Lower leg skin (tissue), 3 donors: ENCODE measurements at regions not wholly inside any gene's neighbourhood (a gene's known extent, or its start where the extent isn't known, plus 50 kb on each side); places are given as distances from the start of the nearest gene placed in this dataset.

Source experiments
- POLR2A ChIP-seq, 2 donors: fragments of 450-650 bp; IDR thresholded peaks; one replicate each; pipeline ENCODE4 v1.6.1; 2016 to 2017; ENCODE audit warnings: antibody characterized with exemption in 2 of 2, mild to moderate bottlenecking in 1 of 2, moderate library complexity in 1 of 2
- TF ChIP-seq, protein P1 (sequence below), 3 donors: fragments of 450-650 bp; IDR thresholded peaks; one replicate each; pipeline ENCODE4 v1.5.1; 2016; ENCODE audit warnings: antibody characterized with exemption in 3 of 3, mild to moderate bottlenecking in 3 of 3, moderate library complexity in 2 of 3

DNA sequence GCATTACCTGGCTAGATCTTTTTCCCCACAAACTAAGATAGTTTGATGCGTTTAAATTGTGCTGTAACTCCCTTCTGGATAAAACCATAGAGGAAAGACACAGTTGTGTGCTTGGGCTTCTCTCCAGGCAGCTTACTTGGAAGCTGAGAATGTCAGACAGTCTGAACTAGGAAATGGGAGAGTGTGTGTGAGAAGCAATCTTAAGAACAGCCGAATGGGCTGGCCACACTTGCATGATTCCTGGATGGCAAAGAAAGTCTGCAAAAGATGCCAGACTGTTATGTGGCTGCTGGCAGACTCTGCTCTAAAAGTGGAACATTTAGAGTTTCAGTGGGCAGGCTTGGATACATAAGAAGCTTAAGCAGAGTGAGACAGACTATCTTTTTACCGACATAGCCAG lies 384.3 kb upstream of the PSMD7 start:
- TF ChIP-seq, protein P1, sequence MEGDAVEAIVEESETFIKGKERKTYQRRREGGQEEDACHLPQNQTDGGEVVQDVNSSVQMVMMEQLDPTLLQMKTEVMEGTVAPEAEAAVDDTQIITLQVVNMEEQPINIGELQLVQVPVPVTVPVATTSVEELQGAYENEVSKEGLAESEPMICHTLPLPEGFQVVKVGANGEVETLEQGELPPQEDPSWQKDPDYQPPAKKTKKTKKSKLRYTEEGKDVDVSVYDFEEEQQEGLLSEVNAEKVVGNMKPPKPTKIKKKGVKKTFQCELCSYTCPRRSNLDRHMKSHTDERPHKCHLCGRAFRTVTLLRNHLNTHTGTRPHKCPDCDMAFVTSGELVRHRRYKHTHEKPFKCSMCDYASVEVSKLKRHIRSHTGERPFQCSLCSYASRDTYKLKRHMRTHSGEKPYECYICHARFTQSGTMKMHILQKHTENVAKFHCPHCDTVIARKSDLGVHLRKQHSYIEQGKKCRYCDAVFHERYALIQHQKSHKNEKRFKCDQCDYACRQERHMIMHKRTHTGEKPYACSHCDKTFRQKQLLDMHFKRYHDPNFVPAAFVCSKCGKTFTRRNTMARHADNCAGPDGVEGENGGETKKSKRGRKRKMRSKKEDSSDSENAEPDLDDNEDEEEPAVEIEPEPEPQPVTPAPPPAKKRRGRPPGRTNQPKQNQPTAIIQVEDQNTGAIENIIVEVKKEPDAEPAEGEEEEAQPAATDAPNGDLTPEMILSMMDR (IDR thresholded peaks at IDR 0.05): no peak
- no peak for TF ChIP-seq POLR2A (IDR thresholded peaks at IDR 0.05)
